ENCODE measurements at regions not wholly inside any gene's neighbourhood (a gene's known extent, or its start where the extent isn't known, plus 50 kb on each side); places are given as distances from the start of the nearest gene placed in this dataset.
"Not testable (repeated sequence)": the region's sequence is repeated elsewhere in the genome, so short reads cannot be mapped to it uniquely, and the experiment has no call there.

GRCh38 chr6:121560476-121560875 is 125.0 kb downstream of the GJA1 start:
- no peak for FAIRE-seq
- TF ChIP-seq POLR2AphosphoS5 (IDR thresholded peaks at IDR 0.05; ENCODE audit: low read depth, low read length) (no peak), SPI1 (IDR thresholded peaks at IDR 0.05; ENCODE audit: low read depth, low read length) (no peak), POU2F2 (IDR thresholded peaks at IDR 0.05; ENCODE audit: low read depth, low read length) (no peak), PAX5 (IDR thresholded peaks at IDR 0.05; ENCODE audit: insufficient read depth, low read length, severe bottlenecking) (no peak), POLR2A (IDR thresholded peaks at IDR 0.05; ENCODE audit: low read depth, low read length) (no peak), TAF1 (IDR thresholded peaks at IDR 0.05; ENCODE audit: low read depth, low read length) (no peak)
- DNase-seq (ENCODE audit: insufficient read length, low spot score): no peak

DNA sequence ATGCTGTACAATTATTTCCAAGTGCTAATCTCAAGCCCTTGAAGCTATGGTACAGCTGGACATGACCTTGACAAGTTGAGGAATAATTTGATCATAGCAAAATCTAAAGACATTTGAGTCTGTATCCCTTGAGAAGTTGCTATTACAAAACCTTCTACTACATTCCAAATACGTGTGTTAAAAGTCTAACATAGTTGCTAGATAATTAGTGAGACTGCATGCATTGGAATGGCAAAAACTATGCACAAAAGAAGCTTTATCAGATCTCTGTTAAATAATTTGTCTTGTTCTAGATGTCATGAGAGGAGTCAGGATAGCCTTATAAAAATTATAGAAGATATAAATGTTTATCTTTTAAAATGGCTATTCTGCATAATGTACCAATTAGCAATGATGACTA is 127.8 kb downstream of the GJA1 start:
- no peak for DNase-seq (ENCODE audit: insufficient read length, low spot score)
- FAIRE-seq: no peak
- no peak for TF ChIP-seq POLR2AphosphoS5 (IDR thresholded peaks at IDR 0.05; ENCODE audit: low read depth, low read length)
- TF ChIP-seq POLR2A (IDR thresholded peaks at IDR 0.05; ENCODE audit: low read depth, low read length): no peak
- no peak for TF ChIP-seq TAF1 (IDR thresholded peaks at IDR 0.05; ENCODE audit: low read depth, low read length)
- no peak for TF ChIP-seq POU2F2 (IDR thresholded peaks at IDR 0.05; ENCODE audit: low read depth, low read length)
- TF ChIP-seq SPI1 (IDR thresholded peaks at IDR 0.05; ENCODE audit: low read depth, low read length): no peak
- TF ChIP-seq PAX5 (IDR thresholded peaks at IDR 0.05; ENCODE audit: insufficient read depth, low read length, severe bottlenecking): no peak

- not testable (repeated sequence) for FAIRE-seq
Observed at GRCh38 chr6:121564529-121564928, 129.1 kb downstream of the GJA1 start.

GRCh38 chr6:121571455-121571854 is 136.0 kb downstream of the GJA1 start:
- FAIRE-seq (no peak), DNase-seq (ENCODE audit: insufficient read length, low spot score) (no peak)
- no peak for TF ChIP-seq TAF1 (IDR thresholded peaks at IDR 0.05; ENCODE audit: low read depth, low read length)
- no peak for TF ChIP-seq POLR2AphosphoS5 (IDR thresholded peaks at IDR 0.05; ENCODE audit: low read depth, low read length)
- no peak for TF ChIP-seq POLR2A (IDR thresholded peaks at IDR 0.05; ENCODE audit: low read depth, low read length)
- no peak for TF ChIP-seq POU2F2 (IDR thresholded peaks at IDR 0.05; ENCODE audit: low read depth, low read length)
- no peak for TF ChIP-seq PAX5 (IDR thresholded peaks at IDR 0.05; ENCODE audit: insufficient read depth, low read length, severe bottlenecking)
- no peak for TF ChIP-seq SPI1 (IDR thresholded peaks at IDR 0.05; ENCODE audit: low read depth, low read length)

More at GRCh38 chr6:121564529-121564928, 129.1 kb downstream of the GJA1 start:
- DNase-seq (ENCODE audit: insufficient read length, low spot score): not testable (repeated sequence)

GRCh38 chr6:121573481-121573880 is 138.0 kb downstream of the GJA1 start:
- TF ChIP-seq PAX5 (IDR thresholded peaks at IDR 0.05; ENCODE audit: insufficient read depth, low read length, severe bottlenecking): no peak
- TF ChIP-seq SPI1 (IDR thresholded peaks at IDR 0.05; ENCODE audit: low read depth, low read length): no peak
- TF ChIP-seq POLR2A (IDR thresholded peaks at IDR 0.05; ENCODE audit: low read depth, low read length): no peak
- no peak for DNase-seq (ENCODE audit: insufficient read length, low spot score)
- no peak for FAIRE-seq

DNA sequence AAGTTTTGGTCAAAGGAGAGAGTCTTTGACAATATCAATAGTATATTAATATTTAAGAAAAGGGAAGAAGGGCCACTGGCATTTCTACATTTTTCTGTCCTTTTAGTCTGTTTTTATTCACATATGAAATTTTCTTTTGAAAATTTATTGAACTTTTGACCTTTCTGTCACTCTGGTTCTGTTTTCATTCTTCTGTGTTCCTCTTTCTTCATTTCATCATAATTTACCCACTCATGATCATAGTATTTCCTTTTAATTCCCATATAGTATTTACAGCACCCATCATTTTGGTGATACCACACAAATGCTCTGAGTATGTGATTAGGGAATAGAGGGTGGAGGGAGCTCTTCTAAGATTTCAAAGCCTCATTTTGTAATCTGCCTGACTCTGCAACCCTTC is 142.8 kb downstream of the GJA1 start:
- no peak for FAIRE-seq
- DNase-seq (ENCODE audit: insufficient read length, low spot score): no peak

GRCh38 chr6:121579478-121579877 is 144.0 kb downstream of the GJA1 start:
- TF ChIP-seq POU2F2 (IDR thresholded peaks at IDR 0.05; ENCODE audit: low read depth, low read length) (no peak), SPI1 (IDR thresholded peaks at IDR 0.05; ENCODE audit: low read depth, low read length) (no peak), PAX5 (IDR thresholded peaks at IDR 0.05; ENCODE audit: insufficient read depth, low read length, severe bottlenecking) (no peak), TAF1 (IDR thresholded peaks at IDR 0.05; ENCODE audit: low read depth, low read length) (no peak), POLR2AphosphoS5 (IDR thresholded peaks at IDR 0.05; ENCODE audit: low read depth, low read length) (no peak), POLR2A (IDR thresholded peaks at IDR 0.05; ENCODE audit: low read depth, low read length) (no peak)
- DNase-seq (ENCODE audit: insufficient read length, low spot score): no peak
- FAIRE-seq: no peak

More for the DNA sequence above, 142.8 kb downstream of the GJA1 start:
- TF ChIP-seq POLR2A (IDR thresholded peaks at IDR 0.05; ENCODE audit: low read depth, low read length) (no peak), POU2F2 (IDR thresholded peaks at IDR 0.05; ENCODE audit: low read depth, low read length) (no peak), POLR2AphosphoS5 (IDR thresholded peaks at IDR 0.05; ENCODE audit: low read depth, low read length) (no peak), SPI1 (IDR thresholded peaks at IDR 0.05; ENCODE audit: low read depth, low read length) (no peak), TAF1 (IDR thresholded peaks at IDR 0.05; ENCODE audit: low read depth, low read length) (no peak), PAX5 (IDR thresholded peaks at IDR 0.05; ENCODE audit: insufficient read depth, low read length, severe bottlenecking) (no peak)

- TF ChIP-seq PAX5 (IDR thresholded peaks at IDR 0.05; ENCODE audit: insufficient read depth, low read length, severe bottlenecking) (no peak), POLR2AphosphoS5 (IDR thresholded peaks at IDR 0.05; ENCODE audit: low read depth, low read length) (no peak), POLR2A (IDR thresholded peaks at IDR 0.05; ENCODE audit: low read depth, low read length) (no peak), POU2F2 (IDR thresholded peaks at IDR 0.05; ENCODE audit: low read depth, low read length) (no peak), SPI1 (IDR thresholded peaks at IDR 0.05; ENCODE audit: low read depth, low read length) (no peak), TAF1 (IDR thresholded peaks at IDR 0.05; ENCODE audit: low read depth, low read length) (no peak)
- DNase-seq (ENCODE audit: insufficient read length, low spot score) (no peak), FAIRE-seq (no peak)
Observed at GRCh38 chr6:121581327-121581726, 145.9 kb downstream of the GJA1 start.

DNA sequence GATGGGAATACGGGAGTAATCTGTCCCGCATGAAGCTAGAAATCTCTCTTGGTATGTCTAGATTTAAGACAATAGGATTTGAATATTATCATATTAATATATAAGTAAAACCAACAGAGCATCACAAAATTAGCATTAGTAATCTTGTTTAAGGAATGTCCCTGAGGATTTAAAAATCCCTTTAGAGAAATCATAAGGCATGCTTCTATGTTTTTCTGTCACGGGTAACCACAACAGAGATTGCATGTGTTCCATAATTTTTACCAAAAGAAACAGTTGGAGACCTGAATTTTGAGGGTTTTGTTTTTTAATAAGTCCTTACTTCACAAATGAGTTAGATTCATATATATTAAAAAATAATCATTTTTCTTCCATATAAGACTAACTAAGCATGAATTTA is 146.8 kb downstream of the GJA1 start:
- FAIRE-seq: no peak
- TF ChIP-seq POLR2A (IDR thresholded peaks at IDR 0.05; ENCODE audit: low read depth, low read length) (no peak), POU2F2 (IDR thresholded peaks at IDR 0.05; ENCODE audit: low read depth, low read length) (no peak), SPI1 (IDR thresholded peaks at IDR 0.05; ENCODE audit: low read depth, low read length) (no peak), POLR2AphosphoS5 (IDR thresholded peaks at IDR 0.05; ENCODE audit: low read depth, low read length) (no peak), TAF1 (IDR thresholded peaks at IDR 0.05; ENCODE audit: low read depth, low read length) (no peak), PAX5 (IDR thresholded peaks at IDR 0.05; ENCODE audit: insufficient read depth, low read length, severe bottlenecking) (no peak)
- DNase-seq (ENCODE audit: insufficient read length, low spot score): no peak

DNA sequence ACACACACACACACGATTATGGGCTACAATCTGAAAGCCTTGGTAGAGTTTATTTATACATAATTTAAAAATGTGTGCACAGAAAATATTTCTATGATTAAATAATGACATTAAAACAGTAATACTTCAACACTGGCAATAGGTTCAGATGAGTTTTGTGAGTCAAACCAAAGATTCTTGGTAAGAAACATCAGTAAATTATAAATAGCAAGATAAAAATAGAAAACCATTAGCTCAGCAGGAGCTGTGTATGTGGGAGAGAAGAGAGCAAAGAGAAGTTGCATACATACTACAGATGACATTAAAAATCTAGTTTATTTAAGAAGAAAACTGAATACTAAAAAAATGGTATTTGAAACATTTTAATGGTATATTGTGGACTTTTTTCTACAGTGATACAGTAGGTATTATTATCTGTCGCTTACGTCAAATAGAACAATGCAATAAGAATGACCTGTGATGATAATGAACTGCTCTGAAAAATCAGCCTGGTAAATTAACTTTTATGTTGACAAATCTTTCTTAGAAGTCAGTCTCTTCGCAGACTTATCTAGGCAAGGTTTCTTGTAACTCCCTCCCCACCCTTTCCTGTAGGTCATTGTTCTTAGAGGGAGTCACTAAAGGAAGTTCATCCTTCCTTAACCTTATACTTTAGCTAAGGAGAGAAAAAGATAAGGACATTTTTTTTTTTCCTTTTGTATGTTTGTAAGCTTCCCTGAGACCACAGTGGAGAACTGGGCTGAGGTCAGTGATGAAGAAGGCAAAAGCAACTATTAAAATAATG is 149.3 kb downstream of the GJA1 start:
- FAIRE-seq: no peak
- no peak for TF ChIP-seq TAF1 (IDR thresholded peaks at IDR 0.05; ENCODE audit: low read depth, low read length)
- TF ChIP-seq SPI1 (IDR thresholded peaks at IDR 0.05; ENCODE audit: low read depth, low read length): no peak

More for the DNA sequence above, 149.3 kb downstream of the GJA1 start:
- DNase-seq (ENCODE audit: insufficient read length, low spot score): no peak
